ENCODE measurements at regions not wholly inside any gene's neighbourhood (a gene's known extent, or its start where the extent isn't known, plus 50 kb on each side); places are given as distances from the start of the nearest gene placed in this dataset.

- DNase-seq, result no peak
These were observed 263.9 kb downstream of the DIPK2A start for GRCh38 chr3:144235489-144235888.

GRCh38 chr3:144237351-144237750, 265.7 kb downstream of the DIPK2A start:
- DNase-seq, result no peak

GRCh38 chr3:144241404-144241803, 269.8 kb downstream of the DIPK2A start:
- no peak for DNase-seq

- no peak for DNase-seq
These were observed 271.1 kb downstream of the DIPK2A start for GRCh38 chr3:144242747-144243146.

- peak in 1 of 5 experiments; percentile 11 for DNase-seq
These were observed 273.0 kb downstream of the DIPK2A start for GRCh38 chr3:144244662-144245061.

GRCh38 chr3:144252896-144253295, 281.3 kb downstream of the DIPK2A start:
- DNase-seq, result no peak

- DNase-seq, result no peak
These were observed 285.8 kb downstream of the DIPK2A start for GRCh38 chr3:144257381-144257780.

- no peak for DNase-seq
These were observed 287.6 kb downstream of the DIPK2A start for GRCh38 chr3:144259267-144259666.

- no peak for DNase-seq
These were observed 292.1 kb downstream of the DIPK2A start for GRCh38 chr3:144263706-144264105.

- DNase-seq, result no peak
These were observed 292.7 kb downstream of the DIPK2A start for GRCh38 chr3:144264350-144264749.

- no peak for DNase-seq
These were observed 293.2 kb downstream of the DIPK2A start for GRCh38 chr3:144264794-144265193.

GRCh38 chr3:144265542-144266100, 294.0 kb downstream of the DIPK2A start:
- DNase-seq, result no peak

GRCh38 chr3:144270100-144270499, 298.5 kb downstream of the DIPK2A start:
- no peak for DNase-seq

GRCh38 chr3:144272680-144273079, 301.1 kb downstream of the DIPK2A start:
- no peak for DNase-seq

- no peak for DNase-seq
These were observed 302.0 kb downstream of the DIPK2A start for GRCh38 chr3:144273601-144274000.

GRCh38 chr3:144275005-144275404, 303.4 kb downstream of the DIPK2A start:
- DNase-seq, result peak in 1 of 5 experiments; percentile 42

GRCh38 chr3:144282313-144282712, 310.7 kb downstream of the DIPK2A start:
- DNase-seq, result no peak

GRCh38 chr3:144286235-144286910, 314.8 kb downstream of the DIPK2A start:
- peak in 1 of 5 experiments; percentile 19 for DNase-seq

- DNase-seq, result no peak
These were observed 315.4 kb downstream of the DIPK2A start for GRCh38 chr3:144287001-144287400.

- no peak for DNase-seq
These were observed 317.4 kb downstream of the DIPK2A start for GRCh38 chr3:144289057-144289456.

GRCh38 chr3:144294659-144295538, 323.3 kb downstream of the DIPK2A start:
- peak in 1 of 5 experiments; percentile 92 for DNase-seq

- peak in 1 of 5 experiments; percentile 43 for DNase-seq
These were observed 324.0 kb downstream of the DIPK2A start for GRCh38 chr3:144295613-144296012.

- DNase-seq, result no peak
These were observed 325.2 kb downstream of the DIPK2A start for GRCh38 chr3:144296808-144297207.

GRCh38 chr3:144301863-144302262, 330.2 kb downstream of the DIPK2A start:
- no peak for DNase-seq
